Heart right ventricle (tissue), 16 donors: ENCODE measurements at regions not wholly inside any gene's neighbourhood (a gene's known extent, or its start where the extent isn't known, plus 50 kb on each side); places are given as distances from the start of the nearest gene placed in this dataset.

Source experiments
- ATAC-seq, 8 donors: fragments of 200-7000 bp; cut with Tn5 transposase; one replicate each; pipeline ENCODE4 v1.9.1; 2020; ENCODE audit warnings: mild to moderate bottlenecking in 8 of 8, moderate library complexity in 8 of 8, moderate number of reproducible peaks in 1 of 8
- DNase-seq, 2 donors: peaks; one replicate each; pipeline ENCODE4 v3.0.0-alpha.2; 2020
- H3K27ac ChIP-seq, 10 donors: fragments of 200-600 bp; sonication (generic) in 2 of 10; one replicate each; pipeline versions ENCODE4 v1.5.0 to v1.8.0; 2020 to 2022; ENCODE audit warnings: mild to moderate bottlenecking in 3 of 10
- H3K27me3 ChIP-seq, 7 donors: fragments of 200-600 bp; one replicate each; pipeline ENCODE4 v1.8.0; 2021 to 2022; ENCODE audit warnings: mild to moderate bottlenecking in 2 of 7
- H3K36me3 ChIP-seq, 9 donors: fragments of 200-600 bp; sonication (generic) in 1 of 9; one replicate each; pipeline versions ENCODE4 v1.5.0 to v1.8.0; 2020 to 2022; ENCODE audit warnings: mild to moderate bottlenecking in 2 of 9
- H3K4me1 ChIP-seq, 9 donors: fragments of 200-600 bp; sonication (generic) in 1 of 9; one replicate each; pipeline versions ENCODE4 v1.5.0 to v1.8.0; 2020 to 2022; ENCODE audit warnings: mild to moderate bottlenecking in 4 of 9
- H3K4me3 ChIP-seq, 10 donors: fragments of 200-600 bp; sonication (generic) in 2 of 10; one replicate each; pipeline versions ENCODE4 v1.5.0 to v1.8.0; 2020 to 2022; ENCODE audit warnings: mild to moderate bottlenecking in 7 of 10, moderate library complexity in 2 of 10
- H3K9me3 ChIP-seq, 11 donors: fragments of 200-600 bp in 10 of 11; sonication (generic) in 2 of 11; one replicate each; pipeline versions ENCODE4 v1.5.0 to v1.8.0; 2013 to 2022; ENCODE audit warnings: mild to moderate bottlenecking in 2 of 11, control low read depth in 1 of 11, moderate library complexity in 1 of 11
- WGBS, 2 donors: extraction: QIAGEN DNeasy Blood & Tissue Kit; methylation state at CpG; one replicate each; pipeline ENCODE4 v1.1.7; 2013; ENCODE audit warnings: inconsistent platforms in 1 of 2; 5-methylcytosine and 5-hydroxymethylcytosine counted together
- intact Hi-C, 10 donors: fragments of 100-400 bp; cut with DNase I; formaldehyde crosslinking; loops; one replicate each; pipeline versions ENCODE4 v1.11.1 to v1.14.2; 2022
- TF ChIP-seq, protein P1 (sequence below), 9 donors: fragments of 200-600 bp; sonication (generic) in 2 of 9; IDR thresholded peaks; one replicate each; pipeline versions ENCODE4 v1.5.0 to v1.8.0; 2021 to 2022; ENCODE audit warnings: antibody characterized with exemption in 9 of 9, mild to moderate bottlenecking in 5 of 9, moderate library complexity in 1 of 9
- donor health status: Arrhythmogenic right ventricular cardiomyopathy.
- donor health status: ischemic (EF 13 %, LVEDD 7.1; RV severe dilation, severe dysfunction).
- donor health status: healthy with polysubstance abuse.
- donor health status: DM: no; HTN: yes; CAD: no.
- donor health status: DM: no; HTN: no; CAD: no.
- donor health status: ischemic (EF 25% LVEDD 6.9; RV normal size, moderate dysfunction).
- donor health status: ischemic (EF 25% LVEDD 5.7; RV mildly dilated, moderate dysfunction).
- donor health status: healthy.
- donor health status: DM: yes; HTN: yes; CAD: no.
- donor health status: Ischemic cardiomyopathy.
- donor health status: ischemic (EF 35%, LVEDD 5.7; RV mildly dilated, moderate dysfunction).
- donor health status: nonischemic (EF 11% LVEDD 7.7; RV severe dilation, severe dysfunction).
- donor health status: DM: yes; HTN: yes; CAD: no.
- donor health status: PGD.
- donor health status: ischemic (EF 29% LVEDD 5.4; RV normal size, mild dysfunction).
- donor health status: nonischemic (EF 23%, LVEDD 6.1; RV moderate dilation, normal function).

- DNase-seq (no peak), ATAC-seq (no peak)
- no peaks in the 10 kb centered on the region for H3K27me3 ChIP-seq
- H3K4me1 ChIP-seq: no peaks in the 10 kb centered on the region
- no peak overlapping the region for H3K27ac ChIP-seq
- H3K9me3 ChIP-seq: peaks cover 0 to 32% (median 0%) of the 10 kb centered on the region in 11 donors
- H3K36me3 ChIP-seq: no peaks in the 10 kb centered on the region
- WGBS, 2 donors: 75 to 79% methylated on average over 3 of the region's 3 CpGs
- H3K4me3 ChIP-seq: no peak overlapping the region
- intact Hi-C loops: no loop called here
- TF ChIP-seq, protein P1, sequence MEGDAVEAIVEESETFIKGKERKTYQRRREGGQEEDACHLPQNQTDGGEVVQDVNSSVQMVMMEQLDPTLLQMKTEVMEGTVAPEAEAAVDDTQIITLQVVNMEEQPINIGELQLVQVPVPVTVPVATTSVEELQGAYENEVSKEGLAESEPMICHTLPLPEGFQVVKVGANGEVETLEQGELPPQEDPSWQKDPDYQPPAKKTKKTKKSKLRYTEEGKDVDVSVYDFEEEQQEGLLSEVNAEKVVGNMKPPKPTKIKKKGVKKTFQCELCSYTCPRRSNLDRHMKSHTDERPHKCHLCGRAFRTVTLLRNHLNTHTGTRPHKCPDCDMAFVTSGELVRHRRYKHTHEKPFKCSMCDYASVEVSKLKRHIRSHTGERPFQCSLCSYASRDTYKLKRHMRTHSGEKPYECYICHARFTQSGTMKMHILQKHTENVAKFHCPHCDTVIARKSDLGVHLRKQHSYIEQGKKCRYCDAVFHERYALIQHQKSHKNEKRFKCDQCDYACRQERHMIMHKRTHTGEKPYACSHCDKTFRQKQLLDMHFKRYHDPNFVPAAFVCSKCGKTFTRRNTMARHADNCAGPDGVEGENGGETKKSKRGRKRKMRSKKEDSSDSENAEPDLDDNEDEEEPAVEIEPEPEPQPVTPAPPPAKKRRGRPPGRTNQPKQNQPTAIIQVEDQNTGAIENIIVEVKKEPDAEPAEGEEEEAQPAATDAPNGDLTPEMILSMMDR (IDR thresholded peaks at IDR 0.05): no peak
Observed at GRCh38 chr2:17373041-17373440, 145.2 kb downstream of the RAD51AP2 start.

DNA sequence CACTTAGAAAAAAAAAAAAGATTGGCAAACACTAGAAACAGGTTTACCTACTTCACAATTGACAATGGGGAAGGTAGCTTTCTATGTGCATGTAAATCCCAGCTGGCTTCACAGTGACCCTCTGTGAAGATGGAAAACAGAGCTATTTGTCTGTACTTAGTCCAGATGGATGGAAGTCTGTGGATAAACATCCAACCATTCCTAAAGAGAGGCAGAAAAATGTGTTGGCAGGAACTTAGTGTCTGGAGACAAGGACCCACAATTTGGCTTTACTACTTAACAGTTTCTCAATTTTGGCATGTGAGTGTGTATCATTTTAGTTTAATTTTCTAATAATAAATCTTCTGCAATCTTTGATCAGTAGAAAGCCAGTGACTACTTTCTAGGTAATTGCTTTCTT lies 154.4 kb downstream of the RAD51AP2 start:
- no peak overlapping the region for H3K27ac ChIP-seq
- H3K27me3 ChIP-seq: no peaks in the 10 kb centered on the region
- TF ChIP-seq, protein P1 (IDR thresholded peaks at IDR 0.05): no peak
- no peaks in the 10 kb centered on the region for H3K4me1 ChIP-seq
- DNase-seq: no peak
- no peaks in the 10 kb centered on the region for H3K36me3 ChIP-seq
- no peak overlapping the region for H3K4me3 ChIP-seq
- peaks cover 0 to 19% (median 0%) of the 10 kb centered on the region in 11 donors for H3K9me3 ChIP-seq
- ATAC-seq: no peak
- intact Hi-C loops: no loop called here

DNA sequence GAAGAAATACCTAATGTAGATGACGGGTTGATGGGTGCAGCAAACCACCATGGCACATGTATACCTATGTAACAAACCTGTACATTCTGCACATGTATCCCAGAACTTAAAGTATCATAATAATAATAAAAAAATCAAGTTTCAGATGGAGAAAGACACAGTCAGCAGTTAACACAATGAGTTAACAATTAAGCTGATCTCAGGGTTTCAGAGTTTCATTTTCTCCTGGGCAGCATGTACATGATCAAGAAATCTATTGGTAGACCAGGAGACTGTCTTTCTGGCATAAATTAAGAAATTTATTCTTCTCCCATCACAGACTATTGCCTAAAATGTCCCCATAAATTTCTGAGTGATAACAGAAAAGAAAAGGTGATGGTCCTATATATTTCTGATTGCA lies 155.3 kb downstream of the RAD51AP2 start:
- no peaks in the 10 kb centered on the region for H3K36me3 ChIP-seq
- peaks cover 0 to 18% (median 0%) of the 10 kb centered on the region in 11 donors for H3K9me3 ChIP-seq
- H3K27me3 ChIP-seq: no peaks in the 10 kb centered on the region
- ATAC-seq: no peak
- 54 to 59% methylated on average over 1 of the region's 1 CpG for WGBS, 2 donors
- no peak for DNase-seq
- no peak overlapping the region for H3K4me3 ChIP-seq
- intact Hi-C loops: no loop called here
- TF ChIP-seq, protein P1 (IDR thresholded peaks at IDR 0.05): no peak
- no peak overlapping the region for H3K27ac ChIP-seq
- no peaks in the 10 kb centered on the region for H3K4me1 ChIP-seq

- 71 to 72% methylated on average over 6 of the region's 6 CpGs for WGBS, 2 donors
- intact Hi-C loops: no loop called here
- H3K27me3 ChIP-seq: no peaks in the 10 kb centered on the region
Observed at GRCh38 chr2:17355608-17356329, 162.5 kb downstream of the RAD51AP2 start.

More at GRCh38 chr2:17355608-17356329, 162.5 kb downstream of the RAD51AP2 start:
- peaks cover 0 to 9% (median 0%) of the 10 kb centered on the region in 11 donors for H3K9me3 ChIP-seq
- ATAC-seq: no peak
- no peaks in the 10 kb centered on the region for H3K4me1 ChIP-seq
- DNase-seq: no peak
- H3K36me3 ChIP-seq: no peaks in the 10 kb centered on the region
- TF ChIP-seq, protein P1 (IDR thresholded peaks at IDR 0.05): no peak
- no peak overlapping the region for H3K27ac ChIP-seq
- H3K4me3 ChIP-seq: no peak overlapping the region
